ENCODE measurements at regions not wholly inside any gene's neighbourhood (a gene's known extent, or its start where the extent isn't known, plus 50 kb on each side); places are given as distances from the start of the nearest gene placed in this dataset.
A peak's percentile ranks its signal among the peaks of the same experiment; 100 is the strongest.

DNA sequence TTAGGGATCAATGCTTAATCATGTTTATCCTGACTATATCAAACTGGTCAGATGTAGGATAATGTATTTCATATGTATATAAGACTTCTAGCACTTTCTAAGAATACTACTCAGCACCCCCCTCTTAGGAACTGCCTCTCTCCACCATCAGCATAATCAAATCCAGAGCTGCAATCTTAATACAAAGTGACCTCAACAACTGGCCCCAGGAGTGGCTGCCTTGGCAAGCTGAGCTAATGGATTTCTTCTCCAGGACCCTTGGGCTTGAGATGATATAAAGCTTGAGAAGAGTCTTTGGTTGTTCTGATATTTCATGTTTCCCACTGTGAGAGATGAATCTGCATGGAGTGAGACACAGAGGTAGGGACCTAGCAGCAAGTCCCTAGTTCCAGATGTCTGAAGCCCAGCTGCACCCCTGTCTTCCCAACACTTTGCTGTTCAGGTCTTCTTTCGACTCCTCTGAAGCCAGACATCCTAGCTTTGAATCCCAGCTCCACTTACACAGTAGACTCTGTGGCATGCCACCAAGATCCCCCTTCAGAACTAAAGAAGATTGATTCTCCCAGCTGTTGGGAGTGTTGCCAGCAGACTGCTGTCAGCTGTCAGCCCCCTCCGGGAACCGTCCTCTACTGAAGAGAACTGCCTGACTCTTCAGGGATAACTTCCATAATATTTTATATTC is 309.3 kb upstream of the UBE2E2 start:
- DNase-seq (ENCODE audit: low spot score), result peak; percentile 83

GRCh38 chr3:22894865-22895264 is 308.3 kb upstream of the UBE2E2 start:
- no peak for DNase-seq (ENCODE audit: low spot score)

GRCh38 chr3:22895671-22896070 is 307.5 kb upstream of the UBE2E2 start:
- DNase-seq (ENCODE audit: low spot score), result no peak

GRCh38 chr3:22898558-22898957 is 304.6 kb upstream of the UBE2E2 start:
- no peak for DNase-seq (ENCODE audit: low spot score)

DNA sequence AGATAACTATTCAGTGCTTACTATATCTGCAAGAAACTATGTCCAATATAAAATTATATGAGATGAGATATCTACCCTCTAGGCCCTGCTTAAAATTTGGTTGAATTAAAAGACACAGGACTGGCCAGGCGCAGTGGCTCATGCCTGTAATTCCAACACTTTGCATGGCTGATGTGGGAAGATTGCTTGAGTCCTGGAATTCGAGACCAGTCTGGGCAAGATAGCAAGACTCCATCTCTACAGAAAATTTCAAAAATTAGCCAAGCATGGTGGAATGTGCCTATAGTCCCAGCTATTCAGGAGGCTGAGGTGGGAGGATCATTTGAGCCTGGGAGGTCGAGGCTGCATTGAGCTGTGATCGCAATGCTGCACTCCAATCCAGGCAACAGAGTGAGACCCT is 303.7 kb upstream of the UBE2E2 start:
- DNase-seq (ENCODE audit: low spot score), result no peak

- DNase-seq (ENCODE audit: low spot score), result no peak
Measured at GRCh38 chr3:22900296-22900695, 302.8 kb upstream of the UBE2E2 start.

- DNase-seq (ENCODE audit: low spot score), result no peak
Measured at GRCh38 chr3:22901684-22902083, 301.4 kb upstream of the UBE2E2 start.

- DNase-seq (ENCODE audit: low spot score), result no peak
Measured at GRCh38 chr3:22907161-22907780, 295.9 kb upstream of the UBE2E2 start.

GRCh38 chr3:22907796-22908195 is 295.3 kb upstream of the UBE2E2 start:
- no peak for DNase-seq (ENCODE audit: low spot score)

- DNase-seq (ENCODE audit: low spot score), result no peak
Measured at GRCh38 chr3:22908989-22909507, 294.1 kb upstream of the UBE2E2 start.

DNA sequence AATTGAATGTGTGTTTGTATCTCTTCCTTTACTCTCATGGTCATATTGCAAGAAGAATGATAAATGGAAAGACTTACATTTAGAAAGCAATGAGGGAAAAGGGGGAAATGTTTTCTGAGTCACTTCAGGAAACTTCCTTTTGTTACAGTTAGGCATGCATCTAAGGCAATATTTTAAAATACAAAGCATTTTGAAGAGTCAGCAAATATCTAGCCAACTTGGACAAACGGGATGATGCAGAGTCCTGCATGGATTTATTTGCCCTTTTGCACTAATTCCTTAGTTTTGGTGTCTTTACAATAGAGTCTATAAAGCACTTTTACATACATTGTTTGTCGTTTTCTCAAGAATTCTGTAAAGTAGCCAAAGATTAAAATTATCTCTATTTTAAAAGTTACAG is 286.2 kb upstream of the UBE2E2 start:
- no peak for DNase-seq (ENCODE audit: low spot score)

DNA sequence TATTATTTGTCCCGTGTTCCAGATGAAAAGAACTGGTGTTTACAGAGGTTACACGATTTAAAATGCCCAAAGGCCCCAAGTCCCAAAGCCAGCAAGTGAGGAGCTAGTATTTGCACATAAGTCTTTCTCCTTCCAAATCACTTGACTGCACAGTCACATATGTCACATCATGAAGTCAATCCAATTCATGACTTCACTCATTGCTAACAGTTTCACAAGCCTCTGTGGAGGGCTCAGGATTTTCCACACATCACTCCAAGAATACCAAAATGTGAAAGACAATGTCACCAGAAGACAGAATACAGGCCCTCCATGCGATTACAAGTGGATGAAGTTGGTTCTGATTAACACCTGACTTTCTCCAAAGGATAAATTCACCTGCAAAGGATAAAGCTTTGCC is 283.1 kb upstream of the UBE2E2 start:
- no peak for DNase-seq (ENCODE audit: low spot score)

GRCh38 chr3:22922317-22922716 is 280.8 kb upstream of the UBE2E2 start:
- no peak for DNase-seq (ENCODE audit: low spot score)

DNA sequence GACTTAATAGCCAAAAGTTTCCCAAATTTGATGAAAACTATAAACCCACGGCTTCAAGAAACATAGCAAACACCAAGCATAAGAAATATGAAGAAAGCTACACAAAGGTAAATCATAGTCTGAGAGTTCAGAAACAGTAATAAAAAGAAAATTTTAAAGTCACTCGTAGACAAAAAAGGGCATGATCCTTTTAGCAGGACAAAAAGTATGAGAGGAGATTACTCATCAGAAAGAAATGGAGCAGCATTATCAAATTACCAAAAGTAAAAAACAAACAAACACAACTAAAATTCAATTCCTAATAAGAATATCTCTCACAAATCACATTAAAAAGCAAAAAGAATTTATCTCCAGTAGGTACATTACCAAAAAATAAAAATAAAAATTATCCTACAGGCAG is 279.4 kb upstream of the UBE2E2 start:
- no peak for DNase-seq (ENCODE audit: low spot score)

- no peak for DNase-seq (ENCODE audit: low spot score)
Measured at GRCh38 chr3:22928216-22929110, 274.7 kb upstream of the UBE2E2 start.

DNA sequence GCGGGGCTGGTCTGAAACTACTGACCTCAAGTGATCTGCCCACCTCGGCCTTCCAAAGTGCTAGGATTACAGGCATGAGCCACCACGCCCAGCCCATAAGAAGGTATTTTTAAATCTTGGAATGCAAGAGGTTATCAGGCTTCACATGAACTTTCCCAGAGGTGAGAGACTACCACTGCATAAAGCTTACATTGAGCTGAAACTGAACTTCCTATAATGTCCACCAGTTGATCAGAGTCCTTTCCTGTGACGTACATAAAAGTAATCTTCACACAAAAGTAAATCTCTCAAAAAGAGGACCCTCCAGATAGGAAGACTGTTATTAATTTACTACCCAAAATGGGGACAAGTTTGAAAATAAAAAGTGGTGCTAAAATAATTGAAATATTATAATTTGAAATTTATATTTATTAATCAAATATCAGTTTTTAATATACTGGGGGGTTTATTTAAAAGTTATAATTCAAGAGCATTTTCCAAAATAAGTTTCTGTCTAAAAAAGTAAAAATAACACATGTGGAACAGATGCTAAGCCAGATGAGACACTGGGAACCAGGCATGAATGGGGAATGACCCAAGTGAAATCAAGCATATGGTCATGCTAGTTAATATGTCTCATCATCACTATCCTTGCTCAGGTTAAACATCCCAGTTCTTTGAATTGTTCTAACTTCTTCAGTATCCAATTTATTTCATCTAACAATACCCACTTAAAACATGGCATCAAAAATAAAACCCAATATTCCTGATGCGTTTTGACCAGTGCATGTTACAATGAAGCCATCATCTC is 269.9 kb upstream of the UBE2E2 start:
- no peak for DNase-seq (ENCODE audit: low spot score)

- DNase-seq (ENCODE audit: low spot score), result no peak
Measured at GRCh38 chr3:22933841-22934116, 269.3 kb upstream of the UBE2E2 start.

DNA sequence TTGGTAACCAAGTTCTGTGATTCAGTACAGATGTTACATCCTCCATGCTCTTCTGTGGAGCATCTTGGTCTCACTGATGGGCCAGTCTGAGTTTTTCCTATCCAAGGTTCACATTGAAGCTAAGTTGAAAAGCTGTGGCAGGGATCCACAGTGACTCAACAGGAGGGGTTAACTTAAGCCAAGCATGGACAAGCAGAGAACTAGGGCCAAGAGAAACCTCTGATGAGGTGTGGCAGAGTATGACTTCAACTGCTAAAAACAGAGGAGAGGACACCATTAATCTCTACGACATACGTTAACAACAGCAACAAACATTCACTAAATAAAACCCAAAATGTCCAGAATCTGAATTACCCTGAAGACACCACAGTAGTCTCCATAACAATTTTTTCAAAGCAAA is 268.1 kb upstream of the UBE2E2 start:
- no peak for DNase-seq (ENCODE audit: low spot score)

DNA sequence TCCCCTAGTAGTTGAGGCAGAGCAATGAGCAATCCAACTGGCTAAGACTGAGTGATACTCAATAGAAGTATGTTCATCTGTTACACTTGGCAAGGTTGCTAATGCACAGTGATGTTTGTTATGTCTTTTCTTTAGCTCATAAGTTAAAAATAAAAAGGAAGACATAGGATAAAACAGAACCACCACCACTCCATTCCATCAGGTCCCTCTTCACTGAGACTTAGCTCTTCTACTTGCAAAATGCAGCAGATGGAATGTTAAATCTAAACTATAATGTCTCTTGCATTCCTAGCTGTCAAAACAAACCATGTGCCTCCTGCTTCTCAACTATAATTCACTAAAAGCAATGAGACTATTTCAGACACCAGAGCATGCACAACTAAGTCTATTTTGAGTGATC is 265.6 kb upstream of the UBE2E2 start:
- DNase-seq (ENCODE audit: low spot score), result no peak

DNA sequence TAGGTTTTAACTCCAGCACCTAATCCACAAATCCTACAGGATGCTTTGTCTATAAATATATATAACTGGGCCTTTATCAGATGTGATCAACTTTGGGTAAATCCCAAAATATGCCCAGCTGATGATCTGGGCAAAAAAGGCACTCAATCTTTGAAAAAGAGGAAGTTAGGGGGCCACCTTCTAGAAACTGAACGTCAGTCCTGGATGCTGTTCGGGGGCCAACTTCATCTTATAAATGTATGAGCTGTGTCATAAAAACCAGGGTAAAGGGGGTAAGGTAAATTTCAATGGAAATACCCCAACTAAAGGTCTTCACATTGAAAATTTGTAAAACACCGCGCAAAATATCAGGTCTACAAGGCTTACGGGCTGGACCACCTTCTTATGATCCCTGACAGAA is 264.4 kb upstream of the UBE2E2 start:
- DNase-seq (ENCODE audit: low spot score), result no peak

- no peak for DNase-seq (ENCODE audit: low spot score)
Measured at GRCh38 chr3:22939349-22939748, 263.8 kb upstream of the UBE2E2 start.

DNA sequence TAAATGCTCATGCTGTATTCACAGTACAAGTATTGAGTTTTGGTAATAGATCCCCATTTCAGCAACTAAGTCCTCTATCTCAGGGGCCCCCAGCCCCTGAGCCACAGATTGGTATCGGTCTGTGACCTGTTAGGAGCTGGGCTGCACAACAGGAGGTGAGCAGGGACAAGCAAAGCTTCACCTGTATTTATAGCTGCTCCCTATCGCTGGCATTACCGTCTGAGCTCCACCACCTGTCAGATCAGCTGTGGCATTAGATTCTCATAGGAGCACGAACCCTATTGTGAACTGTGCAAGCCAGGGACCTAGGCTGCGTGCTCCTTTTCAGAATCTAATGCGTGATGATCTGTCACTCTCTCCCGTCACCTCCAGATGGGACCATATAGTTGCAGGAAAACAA is 262.8 kb upstream of the UBE2E2 start:
- no peak for DNase-seq (ENCODE audit: low spot score)

Measured in left forelimb (tissue), 1 donor.